ENCODE measurements at regions not wholly inside any gene's neighbourhood (a gene's known extent, or its start where the extent isn't known, plus 50 kb on each side); places are given as distances from the start of the nearest gene placed in this dataset.

GRCh38 chr4:37542706-37543105 is 143.5 kb downstream of the RELL1 start:
- FAIRE-seq (no peak), DNase-seq (no peak)
- Histone ChIP-seq H3K9me3 (ENCODE audit: control insufficient read depth in 2 of 3, insufficient read depth in 1 of 3, low read length in 3 of 3) (peaks cover 0 to 4% (median 2%) of the 10 kb centered on the region in 3 donors), H3K4me3 (ENCODE audit: low read length in 3 of 3) (no peak overlapping the region), H3K9ac (ENCODE audit: low read length in 3 of 3) (no peak overlapping the region), H3K27ac (ENCODE audit: low read depth in 2 of 2, low read length in 2 of 2) (no peak overlapping the region), H3K4me1 (ENCODE audit: control insufficient read depth in 2 of 3, insufficient read depth in 2 of 3, low read depth in 1 of 3, low read length in 3 of 3) (peaks cover 0 to 6% (median 0%) of the 10 kb centered on the region in 3 donors), H3K27me3 (ENCODE audit: control insufficient read depth, insufficient read depth, low read length) (no peaks in the 10 kb centered on the region), H3K36me3 (ENCODE audit: control insufficient read depth in 2 of 3, insufficient read depth in 3 of 3, low read length in 3 of 3) (no peaks in the 10 kb centered on the region)
- no peak for TF ChIP-seq CTCF (IDR thresholded peaks at IDR 0.05; ENCODE audit: borderline replicate concordance, extremely low read depth, insufficient read depth)
- intact Hi-C loops (cut with DNase I): no loop called here

GRCh38 chr4:37541956-37542355 is 144.2 kb downstream of the RELL1 start:
- intact Hi-C loops (cut with DNase I): no loop called here
- H3K9ac ChIP-seq (ENCODE audit: low read length in 3 of 3): no peak overlapping the region
- H3K27ac ChIP-seq (ENCODE audit: low read depth in 2 of 2, low read length in 2 of 2): no peak overlapping the region
- TF ChIP-seq CTCF (IDR thresholded peaks at IDR 0.05; ENCODE audit: borderline replicate concordance, extremely low read depth, insufficient read depth): no peak
- DNase-seq: no peak
- peaks cover 0 to 4% (median 2%) of the 10 kb centered on the region in 3 donors for H3K9me3 ChIP-seq (ENCODE audit: control insufficient read depth in 2 of 3, insufficient read depth in 1 of 3, low read length in 3 of 3)
- no peaks in the 10 kb centered on the region for H3K36me3 ChIP-seq (ENCODE audit: control insufficient read depth in 2 of 3, insufficient read depth in 3 of 3, low read length in 3 of 3)
- H3K4me3 ChIP-seq (ENCODE audit: low read length in 3 of 3): no peak overlapping the region
- peaks cover 0 to 6% (median 0%) of the 10 kb centered on the region in 3 donors for H3K4me1 ChIP-seq (ENCODE audit: control insufficient read depth in 2 of 3, insufficient read depth in 2 of 3, low read depth in 1 of 3, low read length in 3 of 3)
- no peak for FAIRE-seq
- no peaks in the 10 kb centered on the region for H3K27me3 ChIP-seq (ENCODE audit: control insufficient read depth, insufficient read depth, low read length)

GRCh38 chr4:37540486-37540885 is 145.7 kb downstream of the RELL1 start:
- no peak overlapping the region for H3K27ac ChIP-seq (ENCODE audit: low read depth in 2 of 2, low read length in 2 of 2)
- no peak overlapping the region for H3K4me3 ChIP-seq (ENCODE audit: low read length in 3 of 3)
- no peaks in the 10 kb centered on the region for H3K9me3 ChIP-seq (ENCODE audit: control insufficient read depth in 2 of 3, insufficient read depth in 1 of 3, low read length in 3 of 3)
- peaks cover 0 to 6% (median 0%) of the 10 kb centered on the region in 3 donors for H3K4me1 ChIP-seq (ENCODE audit: control insufficient read depth in 2 of 3, insufficient read depth in 2 of 3, low read depth in 1 of 3, low read length in 3 of 3)
- no peaks in the 10 kb centered on the region for H3K36me3 ChIP-seq (ENCODE audit: control insufficient read depth in 2 of 3, insufficient read depth in 3 of 3, low read length in 3 of 3)
- intact Hi-C loops (cut with DNase I): no loop called here
- DNase-seq (no peak), FAIRE-seq (no peak)
- no peaks in the 10 kb centered on the region for H3K27me3 ChIP-seq (ENCODE audit: control insufficient read depth, insufficient read depth, low read length)
- H3K9ac ChIP-seq (ENCODE audit: low read length in 3 of 3): no peak overlapping the region
- TF ChIP-seq CTCF (IDR thresholded peaks at IDR 0.05; ENCODE audit: borderline replicate concordance, extremely low read depth, insufficient read depth): no peak

- Histone ChIP-seq H3K9me3 (ENCODE audit: control insufficient read depth in 2 of 3, insufficient read depth in 1 of 3, low read length in 3 of 3) (no peaks in the 10 kb centered on the region), H3K4me3 (ENCODE audit: low read length in 3 of 3) (no peak overlapping the region), H3K9ac (ENCODE audit: low read length in 3 of 3) (no peak overlapping the region), H3K36me3 (ENCODE audit: control insufficient read depth in 2 of 3, insufficient read depth in 3 of 3, low read length in 3 of 3) (no peaks in the 10 kb centered on the region), H3K4me1 (ENCODE audit: control insufficient read depth in 2 of 3, insufficient read depth in 2 of 3, low read depth in 1 of 3, low read length in 3 of 3) (peaks cover 0 to 6% (median 0%) of the 10 kb centered on the region in 3 donors), H3K27me3 (ENCODE audit: control insufficient read depth, insufficient read depth, low read length) (no peaks in the 10 kb centered on the region), H3K27ac (ENCODE audit: low read depth in 2 of 2, low read length in 2 of 2) (no peak overlapping the region)
- no peak for TF ChIP-seq CTCF (IDR thresholded peaks at IDR 0.05; ENCODE audit: borderline replicate concordance, extremely low read depth, insufficient read depth)
- DNase-seq (no peak), FAIRE-seq (no peak)
- intact Hi-C loops (cut with DNase I): no loop called here
Observed at GRCh38 chr4:37538931-37539330, 147.2 kb downstream of the RELL1 start.

Measured in kidney (tissue), 13 donors.